ENCODE measurements at regions not wholly inside any gene's neighbourhood (a gene's known extent, or its start where the extent isn't known, plus 50 kb on each side); places are given as distances from the start of the nearest gene placed in this dataset.

GRCh38 chr9:85368781-85369180, 373.0 kb downstream of the AGTPBP1 start:
- Histone ChIP-seq H3K27ac (ENCODE audit: low read length, poor library complexity, severe bottlenecking) (no peak overlapping the region), H3K23ac (ENCODE audit: low read length in 2 of 2) (no peak overlapping the region), H3K4me3 (ENCODE audit: insufficient read depth in 1 of 2, low read depth in 1 of 2, low read length in 2 of 2) (no peak overlapping the region), H3K36me3 (ENCODE audit: control insufficient read depth in 1 of 2, insufficient read depth in 2 of 2, low read depth in 1 of 2, low read length in 2 of 2) (no peaks in the 10 kb centered on the region), H2BK15ac (ENCODE audit: low read depth, poor library complexity, severe bottlenecking) (no peak overlapping the region), H3K18ac (ENCODE audit: low read depth in 1 of 2, low read length in 2 of 2) (no peak overlapping the region), H2AK5ac (ENCODE audit: low read length, severe bottlenecking) (no peak overlapping the region), H3K9ac (ENCODE audit: low read length) (no peak overlapping the region), H2BK5ac (ENCODE audit: low read depth, low read length, poor library complexity, severe bottlenecking) (no peak overlapping the region), H3K14ac (ENCODE audit: low read length in 2 of 2) (no peak overlapping the region), H3K9me3 (ENCODE audit: control insufficient read depth, low read length) (no peaks in the 10 kb centered on the region), H3K27me3 (ENCODE audit: control insufficient read depth in 1 of 2, insufficient read depth in 1 of 2, low read length in 2 of 2) (no peaks in the 10 kb centered on the region), H3K79me1 (replicated peaks; ENCODE audit: low read length, poor library complexity, severe bottlenecking) (no peaks in the 10 kb centered on the region), H4K91ac (ENCODE audit: low read length) (no peak overlapping the region), H2BK12ac (ENCODE audit: low read length in 2 of 2) (no peak overlapping the region), H3K4ac (ENCODE audit: low read depth in 1 of 2, low read length in 2 of 2) (no peak overlapping the region), H3K4me1 (ENCODE audit: control insufficient read depth, insufficient read depth, low read depth, low read length) (no peaks in the 10 kb centered on the region), H4K8ac (ENCODE audit: low read length) (no peak overlapping the region), H2BK120ac (ENCODE audit: low read depth, low read length) (no peak overlapping the region), H2AFZ (ENCODE audit: low read depth, low read length) (no peak overlapping the region), H3K4me2 (ENCODE audit: low read length, poor library complexity, severe bottlenecking) (no peak overlapping the region)
- DNase-seq = no peak
- WGBS = 46% methylated on average over 1 of the region's 1 CpG

- no peak overlapping the region for H2BK15ac ChIP-seq (ENCODE audit: low read depth, poor library complexity, severe bottlenecking)
- no peaks in the 10 kb centered on the region for H3K79me1 ChIP-seq (replicated peaks; ENCODE audit: low read length, poor library complexity, severe bottlenecking)
- H3K9me3 ChIP-seq (ENCODE audit: control insufficient read depth, low read length) = no peaks in the 10 kb centered on the region
- H3K9ac ChIP-seq (ENCODE audit: low read length) = no peak overlapping the region
- no peak for DNase-seq
- no peak overlapping the region for H2BK12ac ChIP-seq (ENCODE audit: low read length in 2 of 2)
- no peak overlapping the region for H3K23ac ChIP-seq (ENCODE audit: low read length in 2 of 2)
- no peak overlapping the region for H3K4me3 ChIP-seq (ENCODE audit: insufficient read depth in 1 of 2, low read depth in 1 of 2, low read length in 2 of 2)
- no peak overlapping the region for H4K91ac ChIP-seq (ENCODE audit: low read length)
- no peaks in the 10 kb centered on the region for H3K36me3 ChIP-seq (ENCODE audit: control insufficient read depth in 1 of 2, insufficient read depth in 2 of 2, low read depth in 1 of 2, low read length in 2 of 2)
- no peak overlapping the region for H2BK120ac ChIP-seq (ENCODE audit: low read depth, low read length)
- no peak overlapping the region for H2AK5ac ChIP-seq (ENCODE audit: low read length, severe bottlenecking)
- WGBS = 87% methylated on average over 5 of the region's 5 CpGs
- no peak overlapping the region for H3K4me2 ChIP-seq (ENCODE audit: low read length, poor library complexity, severe bottlenecking)
- H2BK5ac ChIP-seq (ENCODE audit: low read depth, low read length, poor library complexity, severe bottlenecking) = no peak overlapping the region
- no peaks in the 10 kb centered on the region for H3K27me3 ChIP-seq (ENCODE audit: control insufficient read depth in 1 of 2, insufficient read depth in 1 of 2, low read length in 2 of 2)
- no peak overlapping the region for H4K8ac ChIP-seq (ENCODE audit: low read length)
- H3K18ac ChIP-seq (ENCODE audit: low read depth in 1 of 2, low read length in 2 of 2) = no peak overlapping the region
- no peak overlapping the region for H3K27ac ChIP-seq (ENCODE audit: low read length, poor library complexity, severe bottlenecking)
- H3K4ac ChIP-seq (ENCODE audit: low read depth in 1 of 2, low read length in 2 of 2) = no peak overlapping the region
- no peak overlapping the region for H2AFZ ChIP-seq (ENCODE audit: low read depth, low read length)
- no peaks in the 10 kb centered on the region for H3K4me1 ChIP-seq (ENCODE audit: control insufficient read depth, insufficient read depth, low read depth, low read length)
- no peak overlapping the region for H3K14ac ChIP-seq (ENCODE audit: low read length in 2 of 2)
These were observed 382.6 kb downstream of the AGTPBP1 start for GRCh38 chr9:85359161-85359560.

GRCh38 chr9:85349046-85349445, 392.7 kb downstream of the AGTPBP1 start:
- Histone ChIP-seq H3K4me2 (ENCODE audit: low read length, poor library complexity, severe bottlenecking) (no peak overlapping the region), H3K23ac (ENCODE audit: low read length in 2 of 2) (no peak overlapping the region), H3K4me1 (ENCODE audit: control insufficient read depth, insufficient read depth, low read depth, low read length) (no peaks in the 10 kb centered on the region), H3K14ac (ENCODE audit: low read length in 2 of 2) (no peak overlapping the region), H3K4ac (ENCODE audit: low read depth in 1 of 2, low read length in 2 of 2) (no peak overlapping the region), H3K4me3 (ENCODE audit: insufficient read depth in 1 of 2, low read depth in 1 of 2, low read length in 2 of 2) (no peak overlapping the region), H2BK15ac (ENCODE audit: low read depth, poor library complexity, severe bottlenecking) (no peak overlapping the region), H3K36me3 (ENCODE audit: control insufficient read depth in 1 of 2, insufficient read depth in 2 of 2, low read depth in 1 of 2, low read length in 2 of 2) (no peaks in the 10 kb centered on the region), H2AK5ac (ENCODE audit: low read length, severe bottlenecking) (no peak overlapping the region), H2AFZ (ENCODE audit: low read depth, low read length) (no peak overlapping the region), H2BK5ac (ENCODE audit: low read depth, low read length, poor library complexity, severe bottlenecking) (no peak overlapping the region), H4K91ac (ENCODE audit: low read length) (no peak overlapping the region), H2BK12ac (ENCODE audit: low read length in 2 of 2) (no peak overlapping the region), H3K9ac (ENCODE audit: low read length) (no peak overlapping the region), H3K27ac (ENCODE audit: low read length, poor library complexity, severe bottlenecking) (no peak overlapping the region), H2BK120ac (ENCODE audit: low read depth, low read length) (no peak overlapping the region), H3K18ac (ENCODE audit: low read depth in 1 of 2, low read length in 2 of 2) (no peak overlapping the region), H4K8ac (ENCODE audit: low read length) (no peak overlapping the region), H3K9me3 (ENCODE audit: control insufficient read depth, low read length) (no peaks in the 10 kb centered on the region), H3K79me1 (replicated peaks; ENCODE audit: low read length, poor library complexity, severe bottlenecking) (no peaks in the 10 kb centered on the region), H3K27me3 (ENCODE audit: control insufficient read depth in 1 of 2, insufficient read depth in 1 of 2, low read length in 2 of 2) (peaks cover 0 to 3% of the 10 kb centered on the region in 2 experiments)
- WGBS = 91% methylated on average over 6 of the region's 6 CpGs
- no peak for DNase-seq

GRCh38 chr9:85347541-85347940, 394.2 kb downstream of the AGTPBP1 start:
- Histone ChIP-seq H3K27me3 (ENCODE audit: control insufficient read depth in 1 of 2, insufficient read depth in 1 of 2, low read length in 2 of 2) (peaks cover 0 to 3% of the 10 kb centered on the region in 2 experiments), H2BK12ac (ENCODE audit: low read length in 2 of 2) (no peak overlapping the region), H3K9ac (ENCODE audit: low read length) (no peak overlapping the region), H3K4me1 (ENCODE audit: control insufficient read depth, insufficient read depth, low read depth, low read length) (no peaks in the 10 kb centered on the region), H2AFZ (ENCODE audit: low read depth, low read length) (no peak overlapping the region), H3K4me2 (ENCODE audit: low read length, poor library complexity, severe bottlenecking) (no peak overlapping the region), H3K4ac (ENCODE audit: low read depth in 1 of 2, low read length in 2 of 2) (no peak overlapping the region), H3K23ac (ENCODE audit: low read length in 2 of 2) (no peak overlapping the region), H2BK120ac (ENCODE audit: low read depth, low read length) (no peak overlapping the region), H3K9me3 (ENCODE audit: control insufficient read depth, low read length) (no peaks in the 10 kb centered on the region), H4K91ac (ENCODE audit: low read length) (no peak overlapping the region), H3K27ac (ENCODE audit: low read length, poor library complexity, severe bottlenecking) (no peak overlapping the region), H3K79me1 (replicated peaks; ENCODE audit: low read length, poor library complexity, severe bottlenecking) (no peaks in the 10 kb centered on the region), H2BK15ac (ENCODE audit: low read depth, poor library complexity, severe bottlenecking) (no peak overlapping the region), H3K18ac (ENCODE audit: low read depth in 1 of 2, low read length in 2 of 2) (no peak overlapping the region), H2BK5ac (ENCODE audit: low read depth, low read length, poor library complexity, severe bottlenecking) (no peak overlapping the region), H3K14ac (ENCODE audit: low read length in 2 of 2) (no peak overlapping the region), H3K4me3 (ENCODE audit: insufficient read depth in 1 of 2, low read depth in 1 of 2, low read length in 2 of 2) (no peak overlapping the region), H2AK5ac (ENCODE audit: low read length, severe bottlenecking) (no peak overlapping the region), H4K8ac (ENCODE audit: low read length) (no peak overlapping the region), H3K36me3 (ENCODE audit: control insufficient read depth in 1 of 2, insufficient read depth in 2 of 2, low read depth in 1 of 2, low read length in 2 of 2) (no peaks in the 10 kb centered on the region)
- no peak for DNase-seq
- WGBS = 83% methylated on average over 5 of the region's 6 CpGs
